ENCODE measurements at regions not wholly inside any gene's neighbourhood (a gene's known extent, or its start where the extent isn't known, plus 50 kb on each side); places are given as distances from the start of the nearest gene placed in this dataset.

DNA sequence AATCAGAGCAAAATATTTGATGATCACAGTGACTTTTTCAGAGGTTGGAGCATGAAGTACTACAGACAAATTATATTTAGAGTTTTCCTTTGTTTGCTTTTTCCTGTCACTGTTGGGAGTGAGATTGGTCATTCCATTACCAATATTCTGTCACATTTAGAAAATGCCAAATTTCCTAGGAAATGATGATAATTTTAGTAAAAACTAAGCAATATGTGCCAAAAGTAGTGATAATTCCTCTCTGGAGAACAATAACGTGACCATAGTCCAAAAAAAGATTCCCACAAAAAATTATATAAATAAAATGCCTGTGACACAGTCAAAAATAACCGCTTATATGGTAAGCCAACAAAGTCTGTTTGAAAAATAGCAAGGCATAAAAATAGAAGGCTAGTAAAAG is 2719.4 kb downstream of the PCDH9 start:
- TF ChIP-seq, protein P1, sequence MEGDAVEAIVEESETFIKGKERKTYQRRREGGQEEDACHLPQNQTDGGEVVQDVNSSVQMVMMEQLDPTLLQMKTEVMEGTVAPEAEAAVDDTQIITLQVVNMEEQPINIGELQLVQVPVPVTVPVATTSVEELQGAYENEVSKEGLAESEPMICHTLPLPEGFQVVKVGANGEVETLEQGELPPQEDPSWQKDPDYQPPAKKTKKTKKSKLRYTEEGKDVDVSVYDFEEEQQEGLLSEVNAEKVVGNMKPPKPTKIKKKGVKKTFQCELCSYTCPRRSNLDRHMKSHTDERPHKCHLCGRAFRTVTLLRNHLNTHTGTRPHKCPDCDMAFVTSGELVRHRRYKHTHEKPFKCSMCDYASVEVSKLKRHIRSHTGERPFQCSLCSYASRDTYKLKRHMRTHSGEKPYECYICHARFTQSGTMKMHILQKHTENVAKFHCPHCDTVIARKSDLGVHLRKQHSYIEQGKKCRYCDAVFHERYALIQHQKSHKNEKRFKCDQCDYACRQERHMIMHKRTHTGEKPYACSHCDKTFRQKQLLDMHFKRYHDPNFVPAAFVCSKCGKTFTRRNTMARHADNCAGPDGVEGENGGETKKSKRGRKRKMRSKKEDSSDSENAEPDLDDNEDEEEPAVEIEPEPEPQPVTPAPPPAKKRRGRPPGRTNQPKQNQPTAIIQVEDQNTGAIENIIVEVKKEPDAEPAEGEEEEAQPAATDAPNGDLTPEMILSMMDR (IDR thresholded peaks at IDR 0.05) = no peak
- no peak for TF ChIP-seq POLR2A (IDR thresholded peaks at IDR 0.05)
